HG02885 (cell line): ENCODE measurements at regions not wholly inside any gene's neighbourhood (a gene's known extent, or its start where the extent isn't known, plus 50 kb on each side); places are given as distances from the start of the nearest gene placed in this dataset.
A peak's percentile ranks its signal among the peaks of the same experiment; 100 is the strongest.
"Not testable (repeated sequence)": the region's sequence is repeated elsewhere in the genome, so short reads cannot be mapped to it uniquely, and the experiment has no call there.

Experiments used
- ATAC-seq: cut with Tn5 transposase; IDR thresholded peaks from one replicate; pipeline ENCODE4 v1.9.1; 2021; ENCODE audit warnings: mild to moderate bottlenecking; ENCODE audit not compliant: unreplicated experiment, poor library complexity

GRCh38 chr6:21282360-21282759, 311.2 kb upstream of the SOX4 start:
- not testable (repeated sequence) for ATAC-seq

- no peak for ATAC-seq
Measured at GRCh38 chr6:21284166-21284565, 309.4 kb upstream of the SOX4 start.

- ATAC-seq: no peak
Measured at GRCh38 chr6:21284706-21285105, 308.8 kb upstream of the SOX4 start.

DNA sequence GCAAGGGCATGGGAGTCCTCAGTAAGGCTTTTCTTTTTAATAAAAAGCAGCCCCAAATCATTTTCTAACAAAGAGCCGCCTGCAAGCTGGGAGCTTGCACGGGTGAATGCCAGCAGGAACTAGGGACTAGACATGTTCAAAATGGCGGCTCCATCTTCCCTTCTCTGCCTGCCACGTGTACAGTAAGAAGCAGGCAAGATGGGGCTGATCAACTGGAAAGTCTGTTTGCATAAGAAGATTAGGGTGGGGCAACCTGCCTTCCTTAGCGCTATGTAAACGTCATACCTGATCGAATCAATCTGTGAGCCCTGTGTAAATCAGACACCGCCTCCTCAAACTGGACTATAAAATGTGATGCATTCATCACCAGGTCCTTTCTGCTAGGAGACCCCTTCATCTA, 299.4 kb upstream of the SOX4 start:
- no peak for ATAC-seq

DNA sequence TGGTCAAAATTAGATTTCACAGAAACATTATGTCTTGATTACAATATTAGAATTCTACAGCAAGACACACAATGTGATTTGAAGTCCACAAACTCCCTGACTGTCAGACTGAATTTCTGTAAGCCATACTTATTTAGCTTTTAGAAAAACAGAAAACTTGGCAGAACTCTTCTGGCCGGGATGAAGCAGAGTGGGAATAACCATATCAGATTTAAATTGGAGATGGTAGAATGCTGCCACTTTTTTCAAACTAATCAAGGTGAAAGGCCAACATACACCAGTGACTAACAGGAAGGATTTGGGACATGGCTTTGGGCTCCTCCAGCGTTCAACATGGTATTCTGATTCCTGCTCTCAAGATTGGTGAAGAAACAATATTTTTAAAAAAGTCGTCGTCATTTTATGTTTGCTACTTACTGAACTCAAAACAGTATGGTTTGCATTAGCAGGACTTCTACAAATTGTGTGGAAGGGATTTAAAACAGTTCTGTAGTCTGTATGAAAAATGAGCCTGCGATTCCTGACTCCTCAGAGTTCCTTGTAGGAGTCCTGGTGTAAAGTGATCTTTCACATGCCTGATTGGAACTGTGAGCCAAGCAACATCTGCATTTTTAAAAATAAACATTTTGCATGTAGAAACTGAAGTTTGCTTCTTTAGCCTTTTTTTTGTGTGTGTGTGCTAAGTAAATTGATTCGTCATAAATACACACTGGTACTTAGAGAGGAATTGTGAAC, 297.9 kb upstream of the SOX4 start:
- no peak for ATAC-seq

DNA sequence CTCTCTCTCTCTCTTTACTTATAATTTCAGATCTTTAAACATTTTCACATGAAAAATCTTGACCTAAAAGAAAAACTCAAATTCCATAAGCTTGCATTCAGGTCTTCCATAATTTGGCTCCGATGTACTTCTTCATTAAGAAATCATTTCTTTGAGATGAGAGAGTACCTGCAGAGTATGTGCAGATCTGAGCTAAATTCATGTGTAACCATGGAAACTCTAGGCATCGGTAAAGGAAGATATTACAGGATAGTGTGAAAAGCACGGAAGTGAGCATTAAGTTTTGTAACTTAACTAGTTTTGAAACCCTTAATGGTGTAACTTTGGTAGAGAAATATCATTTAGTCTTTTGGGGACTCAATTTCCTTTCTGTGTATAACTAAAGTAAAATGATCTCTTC, 295.9 kb upstream of the SOX4 start:
- no peak for ATAC-seq

GRCh38 chr6:21299216-21299615, 294.3 kb upstream of the SOX4 start:
- ATAC-seq: no peak

DNA sequence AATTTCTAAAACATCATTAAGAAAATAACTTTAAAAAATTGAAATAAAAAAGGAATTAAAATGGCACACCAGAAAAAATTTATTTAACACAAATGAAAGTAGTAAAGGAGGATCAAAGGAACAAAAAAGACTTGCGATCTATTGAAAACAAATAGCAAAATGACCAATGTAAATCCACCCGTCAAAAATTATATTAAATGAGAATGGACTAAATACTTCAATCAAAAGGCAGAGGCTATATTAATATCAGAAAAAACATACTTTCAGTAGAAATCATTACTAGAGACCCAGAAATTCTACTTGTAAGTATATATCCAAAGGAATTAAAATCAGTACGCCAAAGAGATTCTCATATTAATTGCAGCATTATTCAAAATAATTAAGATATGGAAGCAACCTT, 293.1 kb upstream of the SOX4 start:
- no peak for ATAC-seq

- no peak for ATAC-seq
Measured at GRCh38 chr6:21305893-21306332, 287.6 kb upstream of the SOX4 start.

GRCh38 chr6:21306546-21306945, 287.0 kb upstream of the SOX4 start:
- no peak for ATAC-seq

GRCh38 chr6:21309807-21310221, 283.7 kb upstream of the SOX4 start:
- ATAC-seq: no peak

DNA sequence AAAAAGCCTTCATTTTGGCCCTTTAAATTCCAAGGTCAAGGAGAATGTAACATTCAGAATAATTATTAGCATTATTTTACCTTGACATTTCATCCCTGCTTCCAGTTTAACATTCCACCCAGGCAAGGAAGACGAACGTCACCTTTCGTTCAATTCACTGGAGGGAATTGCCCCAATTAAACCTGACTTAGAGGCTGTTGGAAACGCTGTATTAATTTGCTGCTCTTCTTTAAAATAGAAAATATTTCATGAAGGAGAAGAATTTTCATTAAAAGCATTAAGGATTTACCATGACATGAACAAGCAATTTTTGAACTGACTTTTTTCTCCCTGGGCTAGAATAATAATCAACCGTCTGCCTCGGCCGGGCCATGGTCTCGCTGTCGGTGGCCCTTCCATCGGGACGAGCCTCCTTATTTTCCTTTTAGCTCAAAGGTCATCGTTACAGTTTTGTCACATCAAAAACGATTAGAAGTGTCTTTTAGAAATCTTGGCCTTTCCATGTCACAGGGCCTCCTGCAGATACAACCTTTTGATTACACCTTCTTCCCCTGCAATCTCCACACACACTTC, 282.9 kb upstream of the SOX4 start:
- ATAC-seq: no peak

DNA sequence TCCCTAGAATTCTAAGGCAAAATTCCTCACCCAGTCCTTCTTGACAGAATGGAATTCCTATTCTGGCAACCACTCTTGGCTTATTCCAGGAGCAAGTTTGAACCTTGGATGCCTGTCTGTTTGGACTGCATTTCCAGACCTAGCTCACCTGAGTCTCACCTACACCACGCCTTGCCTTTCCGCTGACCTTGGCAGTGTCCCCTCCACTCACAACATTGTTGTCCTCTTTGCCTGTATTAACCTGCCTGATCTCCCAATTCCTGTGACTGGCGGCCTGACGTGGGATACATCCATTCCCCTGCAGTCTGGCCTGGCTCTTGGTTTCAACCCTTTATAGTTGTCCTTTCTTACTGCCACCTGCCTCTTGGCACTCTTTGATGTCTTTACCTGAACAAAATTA, 281.4 kb upstream of the SOX4 start:
- ATAC-seq: no peak

GRCh38 chr6:21317642-21318041, 275.9 kb upstream of the SOX4 start:
- ATAC-seq: no peak

GRCh38 chr6:21321076-21321475, 272.5 kb upstream of the SOX4 start:
- ATAC-seq: no peak

- ATAC-seq: no peak
Measured at GRCh38 chr6:21321531-21321930, 272.0 kb upstream of the SOX4 start.

DNA sequence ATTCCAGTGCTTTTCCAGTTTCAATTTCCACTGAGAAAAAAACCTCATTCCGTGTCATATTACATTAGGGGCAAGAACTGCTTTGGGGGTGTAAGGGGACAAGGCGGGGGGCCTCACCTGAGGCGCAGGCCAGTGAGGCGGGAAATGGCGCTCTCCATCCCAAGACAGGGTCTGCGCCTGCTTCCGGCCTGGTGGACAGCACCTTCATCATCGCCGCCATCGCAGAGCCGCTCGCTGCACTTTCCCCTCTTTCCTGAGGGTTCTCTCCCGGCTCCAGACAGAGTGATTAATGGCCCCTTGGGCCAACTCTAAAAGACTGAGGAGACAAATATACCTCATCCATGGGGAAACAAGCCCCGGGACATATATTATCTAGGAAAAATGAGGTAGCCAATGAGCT, 270.0 kb upstream of the SOX4 start:
- ATAC-seq: no peak

DNA sequence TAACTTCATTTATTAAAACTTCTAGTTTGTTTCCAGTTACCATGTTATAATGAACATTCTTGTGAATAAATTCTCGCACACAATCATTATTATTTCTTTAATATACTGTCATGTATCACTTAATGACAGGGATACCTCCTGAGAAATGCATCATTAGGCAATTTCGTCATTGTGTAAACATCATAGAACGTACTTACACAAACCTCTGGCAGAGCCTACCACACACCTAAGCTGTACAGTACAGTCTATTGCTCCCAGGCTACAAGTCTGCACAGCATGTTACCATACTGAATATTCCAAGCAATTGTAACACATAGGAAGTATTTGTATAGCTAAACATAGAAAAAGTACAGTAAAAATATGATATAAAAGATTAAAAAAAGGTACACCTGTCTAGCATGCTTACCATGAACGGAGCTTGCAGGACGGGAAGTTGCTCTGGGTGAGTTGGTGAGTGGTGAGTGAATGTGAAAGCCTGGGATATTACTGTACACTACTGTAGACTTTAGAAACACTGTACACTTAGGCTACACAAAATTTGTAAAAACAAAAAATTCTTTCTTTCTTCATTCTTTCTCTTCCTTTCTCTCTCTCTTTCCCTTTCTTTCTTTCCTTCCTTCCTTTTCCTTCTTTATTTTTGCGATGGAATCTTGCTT, 268.2 kb upstream of the SOX4 start:
- ATAC-seq: peak; percentile 68

DNA sequence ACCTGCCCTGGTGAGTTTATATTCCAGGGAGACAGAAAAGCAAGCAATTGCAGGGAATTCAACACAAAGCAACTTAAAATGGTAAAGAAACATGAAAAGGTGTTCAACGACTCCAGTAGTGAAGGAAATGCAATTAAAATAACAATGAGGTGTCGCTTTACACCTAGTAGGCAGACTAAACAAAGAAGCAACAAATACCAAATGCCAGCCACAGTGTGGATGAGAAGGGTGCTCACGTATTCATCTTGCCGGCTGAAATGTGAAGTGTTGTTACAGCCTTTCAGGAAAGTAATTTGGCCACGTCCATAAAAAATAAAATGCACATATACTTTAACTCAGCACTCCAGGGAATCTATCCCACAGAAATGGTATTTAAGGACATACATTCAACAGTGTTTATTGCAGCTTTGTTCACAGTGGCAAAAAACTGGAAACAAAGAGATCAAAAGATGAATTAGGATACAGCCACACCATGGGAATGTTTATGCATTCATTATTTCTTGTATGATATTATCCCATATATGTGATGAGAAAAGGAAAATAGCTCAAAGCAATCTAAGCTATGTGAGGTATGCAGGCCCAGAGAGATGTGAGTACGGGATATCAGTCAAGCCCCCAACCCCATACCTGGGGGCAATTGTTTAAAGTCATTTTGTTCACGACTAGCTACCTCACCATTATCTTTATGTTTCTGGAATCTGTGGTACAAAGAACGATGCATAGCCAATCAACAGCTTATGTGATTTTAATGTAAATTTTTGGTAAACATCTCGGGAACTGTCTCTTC, 266.0 kb upstream of the SOX4 start:
- ATAC-seq: no peak

DNA sequence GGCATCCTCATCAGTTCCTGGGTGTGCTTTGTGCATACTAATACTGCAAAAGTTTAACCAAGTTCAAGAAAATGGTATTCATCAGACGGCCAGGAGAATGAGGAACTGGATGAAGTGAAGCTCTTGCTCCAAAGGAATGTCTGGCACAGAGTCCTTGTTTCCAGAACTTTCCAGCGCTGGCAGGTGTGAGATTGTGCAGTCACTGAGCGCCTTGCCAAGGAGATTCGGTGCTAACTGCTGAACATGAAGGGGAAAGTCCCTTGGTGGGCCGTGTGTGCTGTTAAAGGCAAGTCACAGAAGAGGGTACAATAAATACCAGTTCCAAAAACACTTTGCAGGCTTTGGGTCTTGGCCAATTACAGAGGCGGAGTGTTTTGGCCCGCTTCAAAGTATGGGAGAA, 262.3 kb upstream of the SOX4 start:
- ATAC-seq: no peak

DNA sequence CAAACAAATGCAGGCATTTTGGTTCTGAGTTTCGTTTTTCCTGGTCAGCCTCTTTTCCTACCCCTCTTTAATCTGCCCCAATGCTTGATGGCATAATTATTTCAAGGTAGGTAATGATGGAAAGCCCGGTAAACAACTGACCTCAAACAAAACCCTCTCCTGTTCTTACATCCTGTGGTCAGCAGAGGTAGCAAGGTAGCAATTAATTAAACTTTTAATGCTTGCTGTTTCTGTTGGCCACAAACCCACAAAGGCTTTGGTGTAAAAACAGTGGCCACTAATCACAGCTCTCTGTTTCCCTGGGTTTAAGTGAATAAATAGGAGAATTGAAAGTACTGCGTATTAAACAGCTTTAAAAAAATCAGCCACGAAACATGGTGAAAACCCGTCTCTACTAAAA, 261.5 kb upstream of the SOX4 start:
- no peak for ATAC-seq
